HepG2 (cell line): ENCODE measurements at regions not wholly inside any gene's neighbourhood (a gene's known extent, or its start where the extent isn't known, plus 50 kb on each side); places are given as distances from the start of the nearest gene placed in this dataset.

Experiments used
- EZH2 ChIP-seq: conservative IDR thresholded peaks from 2 replicates; pipeline ENCODE4 v1.6.1; 2012; ENCODE audit warnings: mild to moderate bottlenecking, low read depth, low read length, moderate library complexity
- ZNF724P ChIP-seq: sonication (generic); formaldehyde crosslinking; IDR thresholded peaks from 2 replicates; pipeline ENCODE4 v1.8.0; 2022; ENCODE audit warnings: missing genetic modification reagents, borderline replicate concordance

GRCh38 chr12:113723631-113724030 is 242.5 kb downstream of the RBM19 start:
- no peak for TF ChIP-seq ZNF724P (CRISPR knock-in tag)
- TF ChIP-seq EZH2 = no peak
